CD4-positive, alpha-beta T cell (primary cell): ENCODE measurements at regions not wholly inside any gene's neighbourhood (a gene's known extent, or its start where the extent isn't known, plus 50 kb on each side); places are given as distances from the start of the nearest gene placed in this dataset.
A peak's percentile ranks its signal among the peaks of the same experiment; 100 is the strongest.

Experiments
- ATAC-seq: fragments of 200-7000 bp; cut with Tn5 transposase; one replicate; pipeline ENCODE4 v1.10.0; 2022; ENCODE audit warnings: mild to moderate bottlenecking; ENCODE audit not compliant: poor library complexity
- CTCF ChIA-PET: fragments of 350-600 bp; sonication (Branson Sonifier 250); formaldehyde crosslinking; loops from one replicate; lab custom pipeline; 2021; ENCODE audit warnings: antibody characterized with exemption, inconsistent platforms; lab: Charles Lee
- POLR2A ChIA-PET: fragments of 350-600 bp; sonication (Branson Sonifier 250); formaldehyde crosslinking; loops from one replicate; lab custom pipeline; 2021; ENCODE audit warnings: antibody characterized with exemption, inconsistent platforms; lab: Charles Lee
- DNase-seq, 14 experiments: peaks; one replicate each; pipeline ENCODE4 v3.0.0-alpha.2; 2013 to 2020; ENCODE audit warnings: mixed read lengths in 2 of 14
- H3K27ac ChIP-seq, 2 donors: one replicate each; pipeline versions ENCODE4 v1.5.1 to v1.7.0; 2013; ENCODE audit warnings: low read length in 2 of 2, low read depth in 1 of 2, mild to moderate bottlenecking in 1 of 2
- H3K27me3 ChIP-seq, 2 experiments: 1 replicate in 1 of 2; 2 replicates in 1 of 2; pipeline versions ENCODE4 v1.6.1 to v1.7.0; 2013; ENCODE audit warnings: low read length in 2 of 2, control low read depth in 1 of 2, mild to moderate bottlenecking in 1 of 2, moderate library complexity in 1 of 2; ENCODE audit not compliant: insufficient read depth in 2 of 2, control insufficient read depth in 1 of 2
- H3K36me3 ChIP-seq: one replicate; pipeline ENCODE4 v1.6.1; 2013; ENCODE audit warnings: low read length, control low read depth; ENCODE audit not compliant: insufficient read depth
- H3K4me1 ChIP-seq: one replicate; pipeline ENCODE4 v1.6.1; 2013; ENCODE audit warnings: low read length, control low read depth; ENCODE audit not compliant: insufficient read depth
- H3K4me3 ChIP-seq: one replicate; pipeline ENCODE4 v1.5.1; 2013; ENCODE audit warnings: mild to moderate bottlenecking, low read length, moderate library complexity
- H3K9me3 ChIP-seq, 2 experiments: 1 replicate in 1 of 2; 2 replicates in 1 of 2; pipeline versions ENCODE4 v1.6.1 to v1.7.0; 2013; ENCODE audit warnings: low read length in 2 of 2, mild to moderate bottlenecking in 2 of 2, control low read depth in 1 of 2, moderate library complexity in 1 of 2; ENCODE audit not compliant: control insufficient read depth in 1 of 2, insufficient read depth in 1 of 2
- H3K27ac Mint-ChIP-seq: one replicate; pipeline ENCODE4 v1.8.0; 2020; ENCODE audit warnings: mixed read lengths
- H3K27me3 Mint-ChIP-seq: one replicate; pipeline ENCODE4 v1.8.0; 2021; ENCODE audit warnings: mixed read lengths
- H3K36me3 Mint-ChIP-seq: one replicate; pipeline ENCODE4 v1.8.0; 2021; ENCODE audit warnings: low read depth, mixed read lengths
- H3K4me1 Mint-ChIP-seq: one replicate; pipeline ENCODE4 v1.8.0; 2021; ENCODE audit warnings: low read depth, mixed read lengths
- H3K4me3 Mint-ChIP-seq: one replicate; pipeline ENCODE4 v1.8.0; 2020; ENCODE audit warnings: mild to moderate bottlenecking, mixed read lengths
- H3K9me3 Mint-ChIP-seq: one replicate; pipeline ENCODE4 v1.8.0; 2020; ENCODE audit warnings: mixed read lengths
- CTCF ChIP-seq: fragments of 200-600 bp; IDR thresholded peaks from one replicate; pipeline ENCODE4 v1.8.0; 2022; ENCODE audit warnings: antibody characterized with exemption, mild to moderate bottlenecking
- intact Hi-C, 2 experiments: fragments of 100-400 bp; cut with DNase I in 1 of 2; cut with micrococcal nuclease in 1 of 2; formaldehyde crosslinking; loops; one replicate each; pipeline versions ENCODE4 v1.15.1 to v1.9.0; 2023 to 2025; cut with DNase I, micrococcal nuclease

- POLR2A ChIA-PET = no interaction called here
- no peak overlapping the region for H3K4me3 ChIP-seq
- H3K27ac ChIP-seq = no peak overlapping the region
- no peak for DNase-seq
- CTCF ChIA-PET = no interaction called here
- no peaks in the 10 kb centered on the region for H3K36me3 ChIP-seq
- H3K27me3 ChIP-seq = no peaks in the 10 kb centered on the region
- Mint-ChIP-seq H3K4me3 (no peak overlapping the region), H3K4me1 (no peaks in the 10 kb centered on the region), H3K36me3 (no peaks in the 10 kb centered on the region), H3K9me3 (no peaks in the 10 kb centered on the region), H3K27me3 (peaks cover 1% of the 10 kb centered on the region), H3K27ac (no peak overlapping the region)
- no peak for ATAC-seq
- TF ChIP-seq CTCF = no peak
- no peaks in the 10 kb centered on the region for H3K4me1 ChIP-seq
- no peaks in the 10 kb centered on the region for H3K9me3 ChIP-seq
- intact Hi-C loops = no loop called here
Observed at GRCh38 chr15:69505956-69506556, 53.4 kb downstream of the RPLP1 start.

GRCh38 chr15:69508659-69509058, 56.0 kb downstream of the RPLP1 start:
- Mint-ChIP-seq H3K4me3 (no peak overlapping the region), H3K4me1 (no peaks in the 10 kb centered on the region), H3K9me3 (no peaks in the 10 kb centered on the region), H3K27ac (no peak overlapping the region), H3K36me3 (no peaks in the 10 kb centered on the region), H3K27me3 (peaks cover 16% of the 10 kb centered on the region)
- H3K36me3 ChIP-seq = no peaks in the 10 kb centered on the region
- ATAC-seq (no peak), DNase-seq (no peak)
- ChIA-PET POLR2A (no interaction called here), CTCF (no interaction called here)
- intact Hi-C loops = no loop called here
- H3K27ac ChIP-seq = no peak overlapping the region
- no peaks in the 10 kb centered on the region for H3K9me3 ChIP-seq
- no peak for TF ChIP-seq CTCF
- no peaks in the 10 kb centered on the region for H3K27me3 ChIP-seq
- no peak overlapping the region for H3K4me3 ChIP-seq
- H3K4me1 ChIP-seq = no peaks in the 10 kb centered on the region

GRCh38 chr15:69509131-69509530, 56.5 kb downstream of the RPLP1 start:
- Mint-ChIP-seq H3K9me3 (no peaks in the 10 kb centered on the region), H3K36me3 (no peaks in the 10 kb centered on the region), H3K27me3 (peaks cover 19% of the 10 kb centered on the region), H3K4me1 (no peaks in the 10 kb centered on the region), H3K4me3 (no peak overlapping the region), H3K27ac (no peak overlapping the region)
- H3K36me3 ChIP-seq = no peaks in the 10 kb centered on the region
- H3K27ac ChIP-seq = no peak overlapping the region
- DNase-seq (peak in 1 of 14 experiments; percentile 10), ATAC-seq (no peak)
- TF ChIP-seq CTCF = no peak
- H3K27me3 ChIP-seq = no peaks in the 10 kb centered on the region
- no peak overlapping the region for H3K4me3 ChIP-seq
- CTCF ChIA-PET = no interaction called here
- no peaks in the 10 kb centered on the region for H3K4me1 ChIP-seq
- H3K9me3 ChIP-seq = no peaks in the 10 kb centered on the region
- intact Hi-C loops = no loop called here
- POLR2A ChIA-PET = no interaction called here
